GM21447 (cell line): ENCODE measurements at regions not wholly inside any gene's neighbourhood (a gene's known extent, or its start where the extent isn't known, plus 50 kb on each side); places are given as distances from the start of the nearest gene placed in this dataset.

Source experiments
- ATAC-seq: cut with Tn5 transposase; IDR thresholded peaks from one replicate; pipeline ENCODE4 v1.9.1; 2021; ENCODE audit not compliant: unreplicated experiment

DNA sequence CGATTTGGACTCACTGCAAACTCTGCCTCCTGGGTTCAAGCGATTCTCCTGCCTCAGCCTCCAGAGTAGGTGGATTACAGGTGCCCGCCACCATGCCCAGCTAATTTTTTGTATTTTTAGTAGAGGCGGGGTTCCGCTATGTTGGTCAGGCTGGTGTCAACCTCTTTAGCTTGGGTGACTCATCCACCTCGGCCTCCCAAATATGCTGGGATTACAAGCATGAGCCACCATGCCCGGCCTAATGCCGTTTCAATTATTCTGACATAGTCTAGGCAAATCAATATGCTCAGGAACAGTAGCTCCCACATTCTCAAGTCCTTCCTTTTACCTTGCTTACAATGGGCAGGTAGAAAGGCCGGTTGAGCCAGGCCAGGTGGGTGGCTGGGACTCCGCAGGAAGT lies 82.0 kb upstream of the EEA1 start:
- ATAC-seq, result no peak

GRCh38 chr12:93015871-93016751 lies 87.0 kb upstream of the EEA1 start:
- no peak for ATAC-seq

GRCh38 chr12:93016752-93017350 lies 87.8 kb upstream of the EEA1 start:
- no peak for ATAC-seq

DNA sequence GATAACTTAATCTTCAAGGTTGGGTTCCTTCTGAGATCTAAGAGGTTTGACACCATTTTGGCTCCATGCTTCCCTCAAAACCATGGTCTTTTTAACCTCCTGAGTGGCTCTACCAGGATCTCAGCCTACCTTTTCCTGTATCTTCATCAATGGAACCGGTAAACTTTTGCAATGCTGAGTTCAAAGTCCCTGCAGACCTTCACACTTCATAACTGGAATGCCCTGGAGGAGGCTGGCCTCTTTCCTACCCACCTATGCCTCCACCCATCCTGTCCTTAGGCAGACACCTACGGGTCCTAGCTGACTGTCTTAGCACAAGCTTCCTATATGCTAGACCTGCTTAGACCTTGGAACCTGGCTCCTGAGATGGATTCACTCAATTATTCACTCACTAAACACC lies 89.5 kb upstream of the EEA1 start:
- no peak for ATAC-seq

- no peak for ATAC-seq
These were observed 90.3 kb upstream of the EEA1 start for GRCh38 chr12:93019212-93019927.

DNA sequence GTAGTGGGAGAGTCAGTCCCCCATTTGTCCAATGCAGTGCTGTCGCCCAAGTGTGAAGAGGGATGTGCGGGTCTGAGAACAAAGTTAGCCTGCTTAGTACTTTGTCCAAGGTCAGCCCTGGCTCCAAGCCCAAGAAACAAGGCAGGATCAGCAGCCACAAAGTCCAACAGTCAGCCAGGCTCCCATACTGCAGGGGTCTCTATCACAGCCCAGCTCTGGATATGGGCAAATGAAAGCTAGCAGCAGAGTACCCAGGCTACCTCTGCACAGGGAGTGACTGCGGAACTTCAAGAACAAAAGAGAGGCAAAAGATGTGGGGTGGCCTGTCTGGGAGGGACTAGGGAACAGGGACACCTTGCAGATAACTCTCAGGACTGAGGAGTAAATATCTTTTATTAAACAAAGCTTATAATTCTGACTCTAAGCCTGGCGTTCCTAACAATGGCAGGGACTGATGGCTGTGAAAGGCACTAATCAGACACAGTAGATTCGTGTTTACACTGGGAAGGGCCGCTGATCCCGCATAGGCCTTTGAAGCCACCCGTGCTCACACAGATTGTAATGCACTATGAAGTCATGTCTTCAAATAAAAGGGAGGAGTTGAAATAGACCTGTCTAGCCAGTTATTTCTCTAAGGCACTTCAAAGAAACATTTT lies 91.0 kb upstream of the EEA1 start:
- ATAC-seq, result no peak

GRCh38 chr12:93020631-93021597 lies 91.8 kb upstream of the EEA1 start:
- no peak for ATAC-seq

DNA sequence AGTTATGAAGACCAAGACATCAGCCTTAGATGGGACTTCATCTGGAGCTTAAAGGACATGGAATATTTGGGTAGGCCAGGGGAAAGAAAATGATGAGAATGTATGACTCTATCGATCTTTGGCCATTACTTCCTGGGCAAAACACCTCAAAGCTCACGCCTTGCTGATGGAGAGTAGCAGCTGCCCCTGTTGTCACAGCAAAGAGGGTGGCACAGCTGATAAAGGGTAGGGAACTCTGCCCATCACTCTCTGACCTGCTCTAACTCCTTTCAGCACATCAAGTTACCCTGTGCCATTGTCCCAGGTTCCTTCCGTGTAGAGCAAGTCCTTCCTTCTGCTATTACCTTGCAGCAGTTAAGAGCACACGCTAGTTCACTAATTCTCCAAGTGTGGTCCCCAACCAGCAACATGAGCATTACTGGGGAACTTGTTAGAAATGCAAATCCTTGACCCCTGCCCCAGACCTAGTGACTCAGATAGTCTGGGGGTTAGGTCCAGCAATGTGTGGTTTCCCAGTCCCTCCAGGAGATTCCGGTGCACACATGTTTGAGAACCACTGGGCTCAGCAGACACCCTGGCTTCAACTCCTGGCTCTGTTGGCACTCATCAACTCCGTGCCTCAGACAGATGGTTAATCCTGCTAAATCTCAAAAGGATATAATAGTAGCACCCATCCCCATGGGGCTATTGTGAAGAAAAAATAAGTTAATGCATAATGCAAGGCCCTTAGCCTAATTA lies 93.7 kb upstream of the EEA1 start:
- ATAC-seq, result no peak

- peak; percentile 83 for ATAC-seq
These were observed 96.3 kb upstream of the EEA1 start for GRCh38 chr12:93025145-93026103.

DNA sequence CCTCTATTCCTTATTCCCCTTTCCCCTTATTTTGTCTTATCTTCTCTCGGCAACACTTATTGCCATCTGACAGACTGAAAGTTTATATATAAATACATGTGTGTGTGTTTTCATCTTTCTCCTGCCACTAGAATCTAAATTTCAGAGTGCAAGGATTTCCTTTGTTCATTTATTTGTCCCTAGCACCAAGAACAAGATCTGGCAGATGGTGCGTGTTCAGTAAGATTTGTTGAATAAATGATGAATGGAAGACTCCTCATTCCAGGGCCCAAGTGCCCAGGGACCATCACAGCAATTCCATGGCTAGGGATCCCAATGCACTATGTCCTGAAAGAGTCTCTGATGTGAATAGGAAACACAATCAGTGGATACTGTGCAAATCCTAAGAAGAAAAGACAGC lies 97.9 kb upstream of the EEA1 start:
- no peak for ATAC-seq

DNA sequence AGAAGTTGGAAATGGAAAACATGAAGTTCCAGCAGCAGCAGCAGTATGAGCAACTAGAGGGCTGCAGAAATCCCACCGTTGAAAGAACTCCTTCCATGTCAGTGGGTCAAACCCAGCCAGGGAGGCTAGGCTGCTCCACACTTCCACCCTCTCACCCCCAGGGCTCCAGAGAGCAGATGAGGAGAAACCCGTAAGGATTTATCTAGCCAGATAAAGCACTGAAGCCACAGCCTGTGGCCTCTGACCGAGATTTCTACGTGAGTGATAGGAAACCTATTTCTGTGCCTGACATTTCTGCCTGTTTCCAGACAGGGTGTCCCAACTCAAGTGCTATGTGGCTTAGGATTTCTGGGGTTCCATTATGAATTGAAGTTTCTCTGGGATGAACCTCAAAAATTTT lies 100.0 kb upstream of the EEA1 start:
- ATAC-seq, result no peak

DNA sequence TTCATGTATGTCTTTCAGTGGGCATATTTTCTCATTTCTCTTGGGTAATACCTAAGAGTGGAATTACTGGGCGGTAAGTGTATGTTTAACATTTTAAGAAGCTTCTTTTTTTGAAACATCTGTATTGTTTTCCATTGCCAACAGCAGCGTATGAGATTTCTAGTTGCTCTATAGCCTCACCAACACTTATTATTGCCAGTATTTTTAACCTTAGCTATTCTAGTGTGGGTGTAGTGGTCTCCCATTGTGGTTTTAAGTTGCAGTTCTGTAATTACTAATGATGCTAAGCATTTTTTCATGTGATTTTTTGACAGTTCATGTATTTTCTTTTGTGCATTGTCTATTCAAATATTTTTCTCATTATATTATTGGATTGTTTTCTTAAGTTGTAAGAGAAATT lies 101.9 kb upstream of the EEA1 start:
- ATAC-seq, result no peak

- ATAC-seq, result no peak
These were observed 103.7 kb upstream of the EEA1 start for GRCh38 chr12:93032758-93033157.

DNA sequence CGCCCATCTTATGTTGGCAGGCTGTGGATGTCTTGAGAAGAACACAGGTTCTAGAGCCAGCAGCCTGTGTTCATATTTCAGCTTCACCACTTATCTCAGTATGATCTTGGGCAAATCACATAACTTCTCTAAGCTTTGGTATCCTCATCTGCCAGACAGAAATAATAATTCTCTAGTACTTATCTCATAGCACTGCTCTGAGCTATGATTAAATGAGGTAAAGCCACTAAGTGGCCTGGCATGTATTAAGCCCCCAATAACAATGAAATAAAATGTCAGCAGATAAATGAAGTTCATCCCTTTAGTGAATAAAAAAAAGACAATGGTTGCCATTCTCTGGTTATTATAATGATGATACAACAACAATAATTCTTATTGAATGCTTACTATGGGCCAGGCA lies 104.9 kb upstream of the EEA1 start:
- ATAC-seq, result no peak

DNA sequence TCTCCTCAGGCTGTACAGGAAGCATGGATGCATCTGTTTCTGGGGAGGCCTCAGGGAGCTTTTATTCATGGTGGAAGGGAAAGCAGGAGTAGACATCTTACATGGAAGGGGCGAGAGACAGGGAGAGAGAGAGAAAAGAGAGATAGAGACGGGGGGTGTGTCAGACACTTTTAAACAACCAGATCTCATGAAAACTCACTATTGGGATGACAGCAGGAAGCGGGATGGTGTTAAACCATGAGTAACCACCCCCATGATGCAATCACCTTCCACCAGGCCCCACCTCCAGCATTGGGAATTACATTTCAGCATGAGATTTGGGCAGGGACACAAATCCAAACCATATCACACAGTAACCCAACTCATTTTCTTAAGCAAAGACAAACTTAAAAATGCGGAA lies 110.0 kb upstream of the EEA1 start:
- ATAC-seq, result no peak

- no peak for ATAC-seq
These were observed 110.8 kb upstream of the EEA1 start for GRCh38 chr12:93039930-93040329.

DNA sequence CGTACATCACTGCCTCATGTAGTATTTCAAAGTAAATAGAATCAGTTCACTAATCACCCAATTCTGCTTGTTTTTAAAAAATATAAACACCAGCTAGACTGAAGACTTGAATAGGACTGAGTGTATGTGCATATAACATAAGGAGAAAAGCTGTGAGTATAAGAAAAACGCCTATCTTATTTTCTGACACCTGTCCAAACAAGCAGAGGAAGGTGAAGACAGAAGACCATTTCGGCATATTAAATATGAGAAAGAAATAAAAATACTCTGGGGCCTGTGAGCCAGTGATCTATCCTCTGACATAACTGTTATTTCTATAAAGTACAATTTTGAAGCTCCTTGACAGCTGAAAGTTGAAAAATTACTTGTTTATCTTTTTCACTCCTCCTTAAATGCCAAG lies 111.3 kb upstream of the EEA1 start:
- no peak for ATAC-seq

DNA sequence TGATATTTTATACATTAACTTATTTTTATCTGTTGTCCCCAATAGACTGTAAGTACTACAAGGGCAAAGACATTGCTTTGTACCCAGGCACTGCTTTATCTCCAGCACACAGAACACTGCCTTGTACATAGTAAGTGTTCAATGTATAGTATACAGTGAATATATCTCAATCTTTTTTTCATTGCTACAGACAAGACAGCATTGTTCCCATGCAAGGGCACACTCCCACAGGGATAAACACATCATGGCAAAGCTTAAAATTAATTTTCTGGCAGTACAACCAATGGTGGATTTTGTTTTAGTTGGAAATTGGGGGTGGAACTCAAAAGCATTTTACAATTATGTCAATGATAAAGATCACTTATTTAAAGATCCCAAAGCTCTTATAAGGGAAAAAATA lies 112.3 kb upstream of the EEA1 start:
- ATAC-seq, result no peak

GRCh38 chr12:93042283-93042682 lies 113.2 kb upstream of the EEA1 start:
- no peak for ATAC-seq
